ENCODE measurements at regions not wholly inside any gene's neighbourhood (a gene's known extent, or its start where the extent isn't known, plus 50 kb on each side); places are given as distances from the start of the nearest gene placed in this dataset.

GRCh38 chr22:34105461-34106062 is 185.3 kb upstream of the LARGE1 start:
- POLR2A ChIA-PET: no interaction called here
- H3K27ac ChIP-seq (ENCODE audit: extremely low read length, insufficient read depth, low read length): no peak overlapping the region
- peak; percentile 31 for DNase-seq (ENCODE audit: low spot score)
- H3K4me1 ChIP-seq (ENCODE audit: insufficient read depth, low read length): no peaks in the 10 kb centered on the region
- intact Hi-C loops (cut with micrococcal nuclease; ENCODE audit: unreplicated experiment) (loop anchor here (1.0 to 2.0 kb wide), 2 partner anchors 182 to 803 kb away; no protein-coding TSS in a partner anchor), in situ Hi-C loops (cut with HindIII; ENCODE audit: extremely low pct_ligation_motif_present, low pct_unique_long_range_greater_than_20kb) (loop anchor here (5.0 kb wide), 1 partner anchor 183 kb away; the partner anchor contains the start of gene LARGE1)
- no peaks in the 10 kb centered on the region for H3K79me2 ChIP-seq (ENCODE audit: insufficient read depth, low read length)
- TF ChIP-seq ZIK1 (CRISPR knock-in tag; IDR thresholded peaks at IDR 0.05; ENCODE audit: borderline replicate concordance, low read depth) (no peak), ZBTB21 (CRISPR knock-in tag; IDR thresholded peaks at IDR 0.05) (no peak), TIGD3 (CRISPR knock-in tag; IDR thresholded peaks at IDR 0.05; ENCODE audit: borderline replicate concordance) (no peak), NCOA5 (CRISPR knock-in tag; IDR thresholded peaks at IDR 0.05) (no peak), GTF3A (CRISPR knock-in tag; conservative IDR thresholded peaks at IDR 0.05) (no peak), CTCF (CRISPR knock-in tag; IDR thresholded peaks at IDR 0.05) (peak; percentile 81), ZNF567 (CRISPR knock-in tag; IDR thresholded peaks at IDR 0.05; ENCODE audit: borderline replicate concordance) (no peak), SMC3 (IDR thresholded peaks at IDR 0.05; ENCODE audit: low read length) (peak; percentile 63), ZBTB7B (CRISPR knock-in tag; IDR thresholded peaks at IDR 0.05) (no peak), SIX4 (CRISPR knock-in tag; IDR thresholded peaks at IDR 0.05) (peak; percentile 51; the same call in 1 of the 2 replicates), SIX1 (CRISPR knock-in tag; IDR thresholded peaks at IDR 0.05; ENCODE audit: borderline replicate concordance) (peak; percentile 91), STAG1 (CRISPR knock-in tag; IDR thresholded peaks at IDR 0.05) (peak; percentile 61), ZNF740 (CRISPR knock-in tag; IDR thresholded peaks at IDR 0.05) (no peak), ATRX (CRISPR knock-in tag; IDR thresholded peaks at IDR 0.05; ENCODE audit: borderline replicate concordance) (no peak), AGO1 (IDR thresholded peaks at IDR 0.05; ENCODE audit: low read depth, low read length, poor library complexity, severe bottlenecking) (no peak)
- H3K9me3 ChIP-seq (ENCODE audit: low read length): no peaks in the 10 kb centered on the region
- peak; percentile 42 for FAIRE-seq
- no peak overlapping the region for H3K4me3 ChIP-seq (replicated peaks in 1 of 3; ENCODE audit: insufficient read depth in 1 of 3, low read depth in 2 of 3, low read length in 3 of 3)
- no peak overlapping the region for H3K9ac ChIP-seq (ENCODE audit: insufficient read depth, low read depth, low read length)
- CTCF ChIA-PET (ENCODE audit: low intra/inter-chr PET ratio, low total read pairs): interaction anchor here (2.0 kb wide), 1 partner anchor 182 kb away, joined by 15 read pairs; no protein-coding TSS in a partner anchor
- H4K20me1 ChIP-seq (ENCODE audit: insufficient read depth, low read length): no peaks in the 10 kb centered on the region
- no peak overlapping the region for H3K4me2 ChIP-seq (ENCODE audit: low read depth, low read length)
- H3K27me3 ChIP-seq (ENCODE audit: control insufficient read depth in 1 of 2, insufficient read depth in 2 of 2, low read length in 2 of 2): peaks cover 0 to 4% of the 10 kb centered on the region in 2 experiments; a peak in 2 of 5 replicates
- ATAC-seq: peak; percentile 76
- no peak overlapping the region for H2AFZ ChIP-seq (ENCODE audit: low read length)
- BruUV-seq (replicated peaks): no TSS peak
- H3K36me3 ChIP-seq (replicated peaks in 1 of 2; ENCODE audit: control insufficient read depth in 1 of 2, insufficient read depth in 2 of 2, low read length in 2 of 2): no peaks in the 10 kb centered on the region
- WGBS (ENCODE audit: low lambda C conversion rate): 0% methylated on average over 10 of the region's 10 CpGs

All from HepG2 (cell line).